ENCODE measurements at regions not wholly inside any gene's neighbourhood (a gene's known extent, or its start where the extent isn't known, plus 50 kb on each side); places are given as distances from the start of the nearest gene placed in this dataset.

DNA sequence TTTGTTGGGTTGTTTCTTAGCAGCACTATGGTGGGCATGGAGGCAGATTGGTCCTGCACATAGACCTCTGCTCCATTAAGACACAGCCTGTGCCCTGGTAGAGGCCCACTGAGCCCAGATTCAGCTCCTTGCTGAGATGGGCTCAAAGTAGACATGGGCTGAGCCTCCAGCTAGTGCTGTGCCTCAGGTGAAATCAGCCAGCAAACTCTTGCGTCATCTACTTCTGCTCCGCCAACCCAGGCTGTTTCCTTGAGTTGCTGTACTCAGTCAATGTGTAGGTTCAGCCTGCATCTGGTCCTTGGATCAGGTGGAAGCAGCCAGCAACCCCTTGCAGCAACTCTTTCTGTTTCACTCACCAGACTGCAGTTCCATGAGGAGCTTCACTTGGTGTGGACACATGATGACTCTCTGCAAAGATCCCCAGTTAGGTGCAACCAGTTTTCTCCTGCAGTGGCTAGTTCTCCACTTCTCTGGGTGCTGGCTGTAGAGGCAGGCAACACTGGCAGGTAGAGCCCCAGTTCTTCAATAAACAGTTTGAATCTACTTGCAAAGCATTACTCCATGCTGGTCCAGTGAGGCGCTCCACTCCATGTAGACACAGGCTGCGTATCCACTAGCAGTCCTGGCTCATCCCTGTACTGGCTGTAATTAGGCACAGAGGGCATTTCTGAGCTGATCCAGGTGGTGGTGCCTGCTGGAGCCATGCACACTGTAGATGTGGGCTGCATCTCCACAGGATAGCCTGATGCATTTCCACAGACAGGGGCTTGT lies 199.0 kb upstream of the MAMLD1 start:
- ATAC-seq, result peak; percentile 59

DNA sequence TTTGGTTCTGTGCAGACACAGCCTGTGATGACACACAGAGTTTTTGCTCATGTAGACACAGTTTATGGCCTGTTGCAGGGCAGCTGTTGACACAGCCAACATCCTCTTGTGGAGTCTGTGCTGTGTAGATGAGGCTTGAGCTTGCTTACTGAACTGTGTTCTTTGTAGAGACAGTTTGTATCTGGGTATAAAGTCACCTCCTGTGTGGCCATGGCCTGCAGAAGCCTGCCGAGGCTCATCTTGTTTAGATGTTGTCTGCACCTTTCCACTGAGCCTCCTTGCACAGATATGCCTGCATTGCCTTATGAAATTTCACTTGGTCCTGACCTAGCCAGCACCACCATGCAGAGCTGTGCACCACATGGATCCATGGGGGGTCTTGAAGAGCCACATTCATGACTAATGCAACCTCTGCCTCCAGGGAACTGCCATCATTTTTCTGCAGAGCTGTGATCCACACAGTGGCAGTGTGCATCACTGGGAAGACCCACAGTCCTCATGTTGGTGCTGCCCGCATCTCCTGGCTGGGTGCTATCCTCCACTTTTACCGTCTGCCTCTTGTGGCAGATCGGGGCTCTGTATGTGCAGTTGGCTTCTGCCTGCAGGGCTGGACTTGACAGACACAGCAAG lies 198.0 kb upstream of the MAMLD1 start:
- no peaks in the 10 kb centered on the region for H3K36me3 ChIP-seq (ENCODE audit: control insufficient read depth, insufficient read depth, low read length)
- H3K4me1 ChIP-seq (ENCODE audit: control insufficient read depth, insufficient read depth, low read length), result no peaks in the 10 kb centered on the region
- POLR2A ChIA-PET, result no interaction called here
- CTCF ChIA-PET, result no interaction called here
- ATAC-seq (no peak), DNase-seq (ENCODE audit: low read depth, low spot score) (no peak)
- no peaks in the 10 kb centered on the region for H3K27me3 ChIP-seq (ENCODE audit: control insufficient read depth, insufficient read depth, low read length)
- H3K4me3 ChIP-seq (ENCODE audit: low read depth in 2 of 2, low read length in 2 of 2), result no peak overlapping the region
- TF ChIP-seq, protein P1, sequence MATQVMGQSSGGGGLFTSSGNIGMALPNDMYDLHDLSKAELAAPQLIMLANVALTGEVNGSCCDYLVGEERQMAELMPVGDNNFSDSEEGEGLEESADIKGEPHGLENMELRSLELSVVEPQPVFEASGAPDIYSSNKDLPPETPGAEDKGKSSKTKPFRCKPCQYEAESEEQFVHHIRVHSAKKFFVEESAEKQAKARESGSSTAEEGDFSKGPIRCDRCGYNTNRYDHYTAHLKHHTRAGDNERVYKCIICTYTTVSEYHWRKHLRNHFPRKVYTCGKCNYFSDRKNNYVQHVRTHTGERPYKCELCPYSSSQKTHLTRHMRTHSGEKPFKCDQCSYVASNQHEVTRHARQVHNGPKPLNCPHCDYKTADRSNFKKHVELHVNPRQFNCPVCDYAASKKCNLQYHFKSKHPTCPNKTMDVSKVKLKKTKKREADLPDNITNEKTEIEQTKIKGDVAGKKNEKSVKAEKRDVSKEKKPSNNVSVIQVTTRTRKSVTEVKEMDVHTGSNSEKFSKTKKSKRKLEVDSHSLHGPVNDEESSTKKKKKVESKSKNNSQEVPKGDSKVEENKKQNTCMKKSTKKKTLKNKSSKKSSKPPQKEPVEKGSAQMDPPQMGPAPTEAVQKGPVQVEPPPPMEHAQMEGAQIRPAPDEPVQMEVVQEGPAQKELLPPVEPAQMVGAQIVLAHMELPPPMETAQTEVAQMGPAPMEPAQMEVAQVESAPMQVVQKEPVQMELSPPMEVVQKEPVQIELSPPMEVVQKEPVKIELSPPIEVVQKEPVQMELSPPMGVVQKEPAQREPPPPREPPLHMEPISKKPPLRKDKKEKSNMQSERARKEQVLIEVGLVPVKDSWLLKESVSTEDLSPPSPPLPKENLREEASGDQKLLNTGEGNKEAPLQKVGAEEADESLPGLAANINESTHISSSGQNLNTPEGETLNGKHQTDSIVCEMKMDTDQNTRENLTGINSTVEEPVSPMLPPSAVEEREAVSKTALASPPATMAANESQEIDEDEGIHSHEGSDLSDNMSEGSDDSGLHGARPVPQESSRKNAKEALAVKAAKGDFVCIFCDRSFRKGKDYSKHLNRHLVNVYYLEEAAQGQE (IDR thresholded peaks at IDR 0.05; ENCODE audit: insufficient read depth in 1 of 2, low read depth in 2 of 2, low read length in 1 of 2), result no peak
- intact Hi-C loops (cut with micrococcal nuclease; ENCODE audit: unreplicated experiment), result no loop called here
- BruUV-seq (replicated peaks), result no TSS peak
- no peaks in the 10 kb centered on the region for H3K9me3 ChIP-seq (ENCODE audit: control insufficient read depth, insufficient read depth, low read depth, low read length)
- H3K27ac ChIP-seq (ENCODE audit: low read length), result no peak overlapping the region
- in situ Hi-C loops (cut with HindIII; ENCODE audit: low pct_unique_long_range_greater_than_20kb, low sequenced_read_pairs), result no loop called here

More for the DNA sequence above, 199.0 kb upstream of the MAMLD1 start:
- no peaks in the 10 kb centered on the region for H3K4me1 ChIP-seq (ENCODE audit: control insufficient read depth, insufficient read depth, low read length)
- in situ Hi-C loops (cut with HindIII; ENCODE audit: low pct_unique_long_range_greater_than_20kb, low sequenced_read_pairs) (no loop called here), intact Hi-C loops (cut with micrococcal nuclease; ENCODE audit: unreplicated experiment) (no loop called here)
- POLR2A ChIA-PET, result no interaction called here
- no peaks in the 10 kb centered on the region for H3K9me3 ChIP-seq (ENCODE audit: control insufficient read depth, insufficient read depth, low read depth, low read length)
- no peak overlapping the region for H3K4me3 ChIP-seq (ENCODE audit: low read depth in 2 of 2, low read length in 2 of 2)
- CTCF ChIA-PET, result no interaction called here
- DNase-seq (ENCODE audit: low read depth, low spot score), result no peak
- no peaks in the 10 kb centered on the region for H3K27me3 ChIP-seq (ENCODE audit: control insufficient read depth, insufficient read depth, low read length)
- H3K27ac ChIP-seq (ENCODE audit: low read length), result no peak overlapping the region
- no TSS peak for BruUV-seq (replicated peaks)
- no peaks in the 10 kb centered on the region for H3K36me3 ChIP-seq (ENCODE audit: control insufficient read depth, insufficient read depth, low read length)
- TF ChIP-seq SIN3A (IDR thresholded peaks at IDR 0.05; ENCODE audit: borderline replicate concordance, insufficient read depth, low read depth, low read length) (no peak), POLR2AphosphoS5 (IDR thresholded peaks at IDR 0.05; ENCODE audit: low read depth, low read length) (no peak), TCF7L2 (IDR thresholded peaks at IDR 0.05; ENCODE audit: low read depth, low read length) (no peak)
- TF ChIP-seq, protein P2, sequence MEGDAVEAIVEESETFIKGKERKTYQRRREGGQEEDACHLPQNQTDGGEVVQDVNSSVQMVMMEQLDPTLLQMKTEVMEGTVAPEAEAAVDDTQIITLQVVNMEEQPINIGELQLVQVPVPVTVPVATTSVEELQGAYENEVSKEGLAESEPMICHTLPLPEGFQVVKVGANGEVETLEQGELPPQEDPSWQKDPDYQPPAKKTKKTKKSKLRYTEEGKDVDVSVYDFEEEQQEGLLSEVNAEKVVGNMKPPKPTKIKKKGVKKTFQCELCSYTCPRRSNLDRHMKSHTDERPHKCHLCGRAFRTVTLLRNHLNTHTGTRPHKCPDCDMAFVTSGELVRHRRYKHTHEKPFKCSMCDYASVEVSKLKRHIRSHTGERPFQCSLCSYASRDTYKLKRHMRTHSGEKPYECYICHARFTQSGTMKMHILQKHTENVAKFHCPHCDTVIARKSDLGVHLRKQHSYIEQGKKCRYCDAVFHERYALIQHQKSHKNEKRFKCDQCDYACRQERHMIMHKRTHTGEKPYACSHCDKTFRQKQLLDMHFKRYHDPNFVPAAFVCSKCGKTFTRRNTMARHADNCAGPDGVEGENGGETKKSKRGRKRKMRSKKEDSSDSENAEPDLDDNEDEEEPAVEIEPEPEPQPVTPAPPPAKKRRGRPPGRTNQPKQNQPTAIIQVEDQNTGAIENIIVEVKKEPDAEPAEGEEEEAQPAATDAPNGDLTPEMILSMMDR (IDR thresholded peaks at IDR 0.05), result no peak
- TF ChIP-seq, protein P1 (IDR thresholded peaks at IDR 0.05; ENCODE audit: insufficient read depth in 1 of 2, low read depth in 2 of 2, low read length in 1 of 2), result no peak

Data from Panc1 (cell line).